Right lobe of liver (tissue), 4 donors: ENCODE measurements at regions not wholly inside any gene's neighbourhood (a gene's known extent, or its start where the extent isn't known, plus 50 kb on each side); places are given as distances from the start of the nearest gene placed in this dataset.
"Not testable (repeated sequence)": the region's sequence is repeated elsewhere in the genome, so short reads cannot be mapped to it uniquely, and the experiment has no call there.

Source experiments
- POLR2A ChIP-seq: fragments of 450-650 bp; IDR thresholded peaks from one replicate; pipeline ENCODE4 v1.6.1; 2017; ENCODE audit warnings: antibody characterized with exemption, mild to moderate bottlenecking
- TF ChIP-seq, protein P1 (sequence below), 4 donors: fragments of 200-600 bp in 3 of 4; fragments of 450-650 bp in 1 of 4; IDR thresholded peaks; one replicate each; pipeline versions ENCODE4 v1.5.1 to v1.8.0; 2016 to 2022; ENCODE audit warnings: antibody characterized with exemption in 4 of 4, mild to moderate bottlenecking in 2 of 4
- donor health status: DM: no; HTN: no; CAD: no.
- donor health status: DM: no; HTN: no; CAD: no.
- donor health status: DM: no; HTN: yes; CAD: no.

DNA sequence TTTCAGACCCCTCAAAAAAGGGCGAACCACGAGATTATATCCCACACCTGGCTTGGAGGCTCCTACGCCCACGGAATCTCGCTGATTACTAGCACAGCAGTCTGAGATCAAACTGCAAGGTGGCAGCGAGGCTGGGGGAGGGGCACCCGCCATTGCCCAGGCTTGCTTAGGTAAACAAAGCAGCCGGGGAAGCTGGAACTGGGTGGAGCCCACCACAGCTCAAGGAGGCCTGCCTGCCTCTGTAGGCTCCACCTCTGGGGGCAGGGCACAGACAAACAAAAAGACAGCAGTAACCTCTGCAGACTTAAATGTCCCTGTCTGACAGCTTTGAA lies 1136.6 kb downstream of the FSCB start:
- TF ChIP-seq, protein P1, sequence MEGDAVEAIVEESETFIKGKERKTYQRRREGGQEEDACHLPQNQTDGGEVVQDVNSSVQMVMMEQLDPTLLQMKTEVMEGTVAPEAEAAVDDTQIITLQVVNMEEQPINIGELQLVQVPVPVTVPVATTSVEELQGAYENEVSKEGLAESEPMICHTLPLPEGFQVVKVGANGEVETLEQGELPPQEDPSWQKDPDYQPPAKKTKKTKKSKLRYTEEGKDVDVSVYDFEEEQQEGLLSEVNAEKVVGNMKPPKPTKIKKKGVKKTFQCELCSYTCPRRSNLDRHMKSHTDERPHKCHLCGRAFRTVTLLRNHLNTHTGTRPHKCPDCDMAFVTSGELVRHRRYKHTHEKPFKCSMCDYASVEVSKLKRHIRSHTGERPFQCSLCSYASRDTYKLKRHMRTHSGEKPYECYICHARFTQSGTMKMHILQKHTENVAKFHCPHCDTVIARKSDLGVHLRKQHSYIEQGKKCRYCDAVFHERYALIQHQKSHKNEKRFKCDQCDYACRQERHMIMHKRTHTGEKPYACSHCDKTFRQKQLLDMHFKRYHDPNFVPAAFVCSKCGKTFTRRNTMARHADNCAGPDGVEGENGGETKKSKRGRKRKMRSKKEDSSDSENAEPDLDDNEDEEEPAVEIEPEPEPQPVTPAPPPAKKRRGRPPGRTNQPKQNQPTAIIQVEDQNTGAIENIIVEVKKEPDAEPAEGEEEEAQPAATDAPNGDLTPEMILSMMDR (IDR thresholded peaks at IDR 0.05), result not testable (repeated sequence)
- TF ChIP-seq POLR2A, result not testable (repeated sequence)
